Mesenchymal stem cell (in vitro differentiated cells and primary cell): ENCODE measurements at regions not wholly inside any gene's neighbourhood (a gene's known extent, or its start where the extent isn't known, plus 50 kb on each side); places are given as distances from the start of the nearest gene placed in this dataset.

Source experiments
- DNase-seq: peaks from one replicate; pipeline ENCODE4 v3.0.0-alpha.2; 2013
- H2AFZ ChIP-seq: one replicate; pipeline ENCODE4 v1.6.1; 2013; ENCODE audit warnings: low read depth, mild to moderate bottlenecking, control low read depth, inconsistent platforms, low read length, moderate library complexity
- H2AK5ac ChIP-seq: 2 replicates; pipeline ENCODE4 v1.6.1; 2013; ENCODE audit warnings: low read length, moderate library complexity, mild to moderate bottlenecking, inconsistent platforms; ENCODE audit not compliant: severe bottlenecking
- H2BK120ac ChIP-seq: one replicate; pipeline ENCODE4 v1.6.1; 2013; ENCODE audit warnings: low read depth, mild to moderate bottlenecking, inconsistent platforms, low read length, moderate library complexity
- H2BK12ac ChIP-seq, 2 experiments: one replicate each; pipeline ENCODE4 v1.6.1; 2013; ENCODE audit warnings: inconsistent platforms in 2 of 2, low read length in 2 of 2, mild to moderate bottlenecking in 2 of 2, moderate library complexity in 2 of 2, control low read depth in 1 of 2
- H2BK15ac ChIP-seq: one replicate; pipeline ENCODE4 v1.6.1; 2013; ENCODE audit warnings: mild to moderate bottlenecking, low read depth, inconsistent platforms; ENCODE audit not compliant: poor library complexity, severe bottlenecking
- H2BK5ac ChIP-seq: 2 replicates; pipeline ENCODE4 v1.6.1; 2013; ENCODE audit warnings: low read depth, mild to moderate bottlenecking, low read length, control low read depth, inconsistent platforms; ENCODE audit not compliant: poor library complexity, severe bottlenecking
- H3K14ac ChIP-seq, 2 experiments: one replicate each; pipeline ENCODE4 v1.6.1; 2013; ENCODE audit warnings: inconsistent platforms in 2 of 2, low read length in 2 of 2, control low read depth in 1 of 2, mild to moderate bottlenecking in 1 of 2, moderate library complexity in 1 of 2
- H3K18ac ChIP-seq, 2 experiments: one replicate each; pipeline ENCODE4 v1.6.1; 2013; ENCODE audit warnings: inconsistent platforms in 2 of 2, low read length in 2 of 2, control low read depth in 1 of 2, low read depth in 1 of 2, mild to moderate bottlenecking in 1 of 2
- H3K23ac ChIP-seq, 2 experiments: one replicate each; pipeline ENCODE4 v1.6.1; 2013; ENCODE audit warnings: inconsistent platforms in 2 of 2, low read length in 2 of 2, mild to moderate bottlenecking in 2 of 2, moderate library complexity in 2 of 2, control low read depth in 1 of 2
- H3K27ac ChIP-seq: 2 replicates; pipeline ENCODE4 v1.5.1; 2013; ENCODE audit warnings: mild to moderate bottlenecking, moderate library complexity, low read length, control low read depth, inconsistent platforms; ENCODE audit not compliant: poor library complexity, severe bottlenecking
- H3K27me3 ChIP-seq, 2 experiments: 2 replicates each; pipeline versions ENCODE4 v1.6.1 to v1.7.0; 2013; ENCODE audit warnings: low read length in 2 of 2, mild to moderate bottlenecking in 2 of 2, moderate library complexity in 2 of 2, control low read depth in 1 of 2, inconsistent platforms in 1 of 2; ENCODE audit not compliant: control insufficient read depth in 1 of 2, insufficient read depth in 1 of 2
- H3K36me3 ChIP-seq, 2 experiments: 2 replicates each; pipeline versions ENCODE4 v1.6.1 to v1.7.0; 2013; ENCODE audit warnings: low read length in 2 of 2, control low read depth in 1 of 2, inconsistent platforms in 1 of 2, low read depth in 1 of 2, mild to moderate bottlenecking in 1 of 2; ENCODE audit not compliant: insufficient read depth in 2 of 2, control insufficient read depth in 1 of 2
- H3K4ac ChIP-seq, 2 experiments: one replicate each; pipeline ENCODE4 v1.6.1; 2013; ENCODE audit warnings: inconsistent platforms in 2 of 2, low read length in 2 of 2, mild to moderate bottlenecking in 2 of 2, moderate library complexity in 2 of 2, control low read depth in 1 of 2, low read depth in 1 of 2
- H3K4me1 ChIP-seq: 2 replicates; pipeline ENCODE4 v1.6.1; 2013; ENCODE audit warnings: low read depth, low read length, control low read depth; ENCODE audit not compliant: control insufficient read depth, insufficient read depth
- H3K4me2 ChIP-seq: 2 replicates; pipeline ENCODE4 v1.6.1; 2013; ENCODE audit warnings: low read length, mild to moderate bottlenecking, inconsistent platforms; ENCODE audit not compliant: poor library complexity, severe bottlenecking
- H3K4me3 ChIP-seq, 2 experiments: 2 replicates each; pipeline versions ENCODE4 v1.5.1 to v1.7.0; 2013; ENCODE audit warnings: low read length in 2 of 2, mild to moderate bottlenecking in 2 of 2, control low read depth in 1 of 2, low read depth in 1 of 2; ENCODE audit not compliant: insufficient read depth in 1 of 2
- H3K79me1 ChIP-seq: replicated peaks from 2 replicates; pipeline ENCODE4 v1.6.1; 2013; ENCODE audit warnings: mild to moderate bottlenecking, control low read depth, low read length, inconsistent platforms; ENCODE audit not compliant: poor library complexity, severe bottlenecking
- H3K9ac ChIP-seq: 2 replicates; pipeline ENCODE4 v1.7.0; 2013; ENCODE audit warnings: mild to moderate bottlenecking, low read length, moderate library complexity
- H3K9me3 ChIP-seq: 2 replicates; pipeline ENCODE4 v1.7.0; 2013; ENCODE audit warnings: mild to moderate bottlenecking, low read length; ENCODE audit not compliant: control insufficient read depth
- H4K8ac ChIP-seq: one replicate; pipeline ENCODE4 v1.6.1; 2013; ENCODE audit warnings: inconsistent platforms, mild to moderate bottlenecking, low read length, moderate library complexity
- H4K91ac ChIP-seq: one replicate; pipeline ENCODE4 v1.6.1; 2013; ENCODE audit warnings: mild to moderate bottlenecking, low read length, inconsistent platforms
- WGBS: methylation state at CpG from one replicate; pipeline ENCODE4 v1.1.7; 2013; ENCODE audit warnings: mixed read lengths; 5-methylcytosine and 5-hydroxymethylcytosine counted together

- WGBS: 84% methylated on average over 2 of the region's 2 CpGs
- H3K36me3 ChIP-seq: no peaks in the 10 kb centered on the region
- no peak overlapping the region for H3K4ac ChIP-seq
- H2BK5ac ChIP-seq: no peak overlapping the region
- no peak overlapping the region for H2AFZ ChIP-seq
- H4K8ac ChIP-seq: no peak overlapping the region
- H2BK12ac ChIP-seq: no peak overlapping the region
- H3K4me3 ChIP-seq: no peak overlapping the region
- H3K23ac ChIP-seq: no peak overlapping the region
- H2AK5ac ChIP-seq: no peak overlapping the region
- no peaks in the 10 kb centered on the region for H3K79me1 ChIP-seq
- no peak overlapping the region for H3K9ac ChIP-seq
- no peaks in the 10 kb centered on the region for H3K4me1 ChIP-seq
- H3K27ac ChIP-seq: no peak overlapping the region
- H4K91ac ChIP-seq: no peak overlapping the region
- H2BK120ac ChIP-seq: no peak overlapping the region
- no peaks in the 10 kb centered on the region for H3K27me3 ChIP-seq
- no peak overlapping the region for H3K4me2 ChIP-seq
- H3K14ac ChIP-seq: no peak overlapping the region
- no peak overlapping the region for H3K18ac ChIP-seq
- peaks cover 6% of the 10 kb centered on the region for H3K9me3 ChIP-seq
- no peak for DNase-seq
- H2BK15ac ChIP-seq: no peak overlapping the region
Measured at GRCh38 chr2:18803141-18803939, 214.0 kb upstream of the NT5C1B start.

- no peak overlapping the region for H3K27ac ChIP-seq
- H3K18ac ChIP-seq: no peak overlapping the region
- H3K4me1 ChIP-seq: no peaks in the 10 kb centered on the region
- WGBS: 77% methylated on average over 6 of the region's 6 CpGs
- H3K27me3 ChIP-seq: no peaks in the 10 kb centered on the region
- no peaks in the 10 kb centered on the region for H3K36me3 ChIP-seq
- no peak for DNase-seq
- H2AFZ ChIP-seq: no peak overlapping the region
- no peak overlapping the region for H2BK12ac ChIP-seq
- no peak overlapping the region for H4K91ac ChIP-seq
- H2BK120ac ChIP-seq: no peak overlapping the region
- no peak overlapping the region for H3K9ac ChIP-seq
- H3K14ac ChIP-seq: no peak overlapping the region
- H3K4ac ChIP-seq: no peak overlapping the region
- H3K4me2 ChIP-seq: no peak overlapping the region
- no peak overlapping the region for H3K4me3 ChIP-seq
- H4K8ac ChIP-seq: no peak overlapping the region
- no peak overlapping the region for H3K23ac ChIP-seq
- no peaks in the 10 kb centered on the region for H3K79me1 ChIP-seq
- H2BK15ac ChIP-seq: no peak overlapping the region
- H2BK5ac ChIP-seq: no peak overlapping the region
- H3K9me3 ChIP-seq: peaks cover 3% of the 10 kb centered on the region
- H2AK5ac ChIP-seq: no peak overlapping the region
Measured at GRCh38 chr2:18800240-18800971, 211.0 kb upstream of the NT5C1B start.

GRCh38 chr2:18799397-18799796 is 210.0 kb upstream of the NT5C1B start:
- DNase-seq: no peak
- H2BK120ac ChIP-seq: no peak overlapping the region
- H3K9me3 ChIP-seq: no peaks in the 10 kb centered on the region
- no peak overlapping the region for H3K14ac ChIP-seq
- no peaks in the 10 kb centered on the region for H3K79me1 ChIP-seq
- H3K4me3 ChIP-seq: no peak overlapping the region
- no peak overlapping the region for H3K4me2 ChIP-seq
- no peak overlapping the region for H2AFZ ChIP-seq
- H2BK15ac ChIP-seq: no peak overlapping the region
- H2BK5ac ChIP-seq: no peak overlapping the region
- no peak overlapping the region for H2BK12ac ChIP-seq
- 96% methylated on average over 2 of the region's 2 CpGs for WGBS
- no peak overlapping the region for H3K9ac ChIP-seq
- no peak overlapping the region for H3K4ac ChIP-seq
- no peak overlapping the region for H3K27ac ChIP-seq
- H3K23ac ChIP-seq: no peak overlapping the region
- no peak overlapping the region for H3K18ac ChIP-seq
- H2AK5ac ChIP-seq: no peak overlapping the region
- H3K4me1 ChIP-seq: no peaks in the 10 kb centered on the region
- H4K91ac ChIP-seq: no peak overlapping the region
- H3K27me3 ChIP-seq: no peaks in the 10 kb centered on the region
- H4K8ac ChIP-seq: no peak overlapping the region
- no peaks in the 10 kb centered on the region for H3K36me3 ChIP-seq

- Histone ChIP-seq H4K91ac (no peak overlapping the region), H3K4me3 (no peak overlapping the region), H2BK12ac (no peak overlapping the region), H3K27me3 (no peaks in the 10 kb centered on the region), H2BK120ac (no peak overlapping the region), H3K23ac (no peak overlapping the region), H3K36me3 (no peaks in the 10 kb centered on the region), H3K4me2 (no peak overlapping the region), H3K9me3 (no peaks in the 10 kb centered on the region), H2BK5ac (no peak overlapping the region), H2AK5ac (no peak overlapping the region), H4K8ac (no peak overlapping the region), H3K9ac (no peak overlapping the region), H3K4ac (no peak overlapping the region), H3K14ac (no peak overlapping the region), H3K79me1 (no peaks in the 10 kb centered on the region), H2AFZ (no peak overlapping the region), H3K18ac (no peak overlapping the region), H3K4me1 (peaks cover 3% of the 10 kb centered on the region), H2BK15ac (no peak overlapping the region), H3K27ac (no peak overlapping the region)
- DNase-seq: no peak
- WGBS: 93% methylated on average over 1 of the region's 3 CpGs
Measured at GRCh38 chr2:18797133-18797845, 207.9 kb upstream of the NT5C1B start.
